ENCODE measurements at regions not wholly inside any gene's neighbourhood (a gene's known extent, or its start where the extent isn't known, plus 50 kb on each side); places are given as distances from the start of the nearest gene placed in this dataset.
A peak's percentile ranks its signal among the peaks of the same experiment; 100 is the strongest.

DNA sequence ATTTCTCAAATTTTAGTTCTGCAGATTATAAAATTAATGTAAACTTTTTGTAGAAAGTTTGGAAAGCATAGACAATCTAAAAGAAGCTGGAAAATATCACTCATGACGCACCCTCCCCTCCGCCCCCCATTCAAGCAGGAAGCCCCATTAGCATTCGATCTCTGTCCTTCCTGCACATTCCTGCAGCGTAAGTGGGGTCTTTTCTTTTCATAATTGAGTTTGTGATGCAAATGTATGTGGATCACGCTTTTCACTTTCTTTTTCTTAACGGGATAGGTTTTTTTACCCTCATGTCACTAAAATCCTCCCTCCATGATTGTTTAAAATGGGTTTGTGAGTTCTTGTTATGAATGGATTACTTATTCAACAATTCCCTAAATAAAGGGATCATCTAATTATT, 181.7 kb upstream of the HDAC4 start:
- ChIA-PET POLR2A (no interaction called here), CTCF (no interaction called here)
- intact Hi-C loops (cut with DNase I, micrococcal nuclease): no loop called here
- no peaks in the 10 kb centered on the region for H3K4me1 ChIP-seq (ENCODE audit: insufficient read depth, low read length)
- H3K27me3 Mint-ChIP-seq: no peaks in the 10 kb centered on the region
- H3K9me3 Mint-ChIP-seq: no peaks in the 10 kb centered on the region
- H3K4me3 ChIP-seq (ENCODE audit: low read length): no peak overlapping the region
- no peak overlapping the region for H3K27ac Mint-ChIP-seq
- H3K27me3 ChIP-seq (ENCODE audit: control insufficient read depth in 1 of 2, insufficient read depth in 2 of 2, low read length in 2 of 2): no peaks in the 10 kb centered on the region
- no peaks in the 10 kb centered on the region for H3K36me3 ChIP-seq (ENCODE audit: insufficient read depth, low read length)
- no peak overlapping the region for H3K27ac ChIP-seq (ENCODE audit: low read depth in 1 of 2, low read length in 2 of 2)
- no peaks in the 10 kb centered on the region for H3K4me1 Mint-ChIP-seq (ENCODE audit: low read depth)
- DNase-seq: no peak
- H3K9me3 ChIP-seq (ENCODE audit: control insufficient read depth in 1 of 2, insufficient read depth in 1 of 2, low read length in 2 of 2): peaks cover 0 to 5% of the 10 kb centered on the region in 2 experiments
- no peak for TF ChIP-seq CTCF (IDR thresholded peaks at IDR 0.05)
- H3K36me3 Mint-ChIP-seq (ENCODE audit: low read depth): no peaks in the 10 kb centered on the region
- no peak for ATAC-seq (ENCODE audit: poor library complexity)
- H3K4me3 Mint-ChIP-seq: no peak overlapping the region

DNA sequence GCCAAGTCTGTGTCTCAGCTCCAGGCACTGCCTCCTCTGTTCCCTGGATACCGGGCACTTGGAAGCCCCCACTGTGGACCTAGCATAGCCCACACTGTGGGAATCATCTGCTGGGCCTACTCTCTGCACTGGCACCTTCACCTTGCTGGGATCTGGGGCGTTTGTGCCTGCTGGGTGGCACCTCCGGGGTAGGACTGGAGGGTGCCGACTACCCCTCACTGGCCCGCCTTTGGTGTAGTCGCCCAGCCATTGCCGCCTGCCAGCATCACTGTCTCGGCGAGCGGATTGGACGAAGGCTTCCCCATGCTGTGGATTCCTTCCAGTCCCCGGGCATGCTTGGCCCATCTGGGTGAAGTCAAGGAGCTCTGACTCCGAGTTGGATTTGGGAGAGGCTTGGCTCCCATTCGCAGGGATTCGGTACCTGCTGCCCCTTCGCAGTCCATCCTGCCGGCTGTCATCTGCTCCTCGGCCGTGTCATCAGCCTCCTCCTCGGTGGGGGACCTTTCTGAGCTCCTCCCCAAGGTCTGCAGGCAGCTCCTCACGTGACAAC, 180.6 kb upstream of the HDAC4 start:
- CTCF ChIA-PET: no interaction called here
- Histone ChIP-seq H3K4me3 (ENCODE audit: low read length) (no peak overlapping the region), H3K4me1 (ENCODE audit: insufficient read depth, low read length) (no peaks in the 10 kb centered on the region), H3K27me3 (ENCODE audit: control insufficient read depth in 1 of 2, insufficient read depth in 2 of 2, low read length in 2 of 2) (no peaks in the 10 kb centered on the region), H3K27ac (ENCODE audit: low read depth in 1 of 2, low read length in 2 of 2) (no peak overlapping the region), H3K9me3 (ENCODE audit: control insufficient read depth in 1 of 2, insufficient read depth in 1 of 2, low read length in 2 of 2) (peaks cover 0 to 5% of the 10 kb centered on the region in 2 experiments), H3K36me3 (ENCODE audit: insufficient read depth, low read length) (no peaks in the 10 kb centered on the region)
- H3K27ac Mint-ChIP-seq: no peak overlapping the region
- DNase-seq (peak in 1 of 14 experiments; percentile 25), ATAC-seq (ENCODE audit: poor library complexity) (no peak)
- H3K4me3 Mint-ChIP-seq: no peak overlapping the region
- POLR2A ChIA-PET: no interaction called here
- H3K27me3 Mint-ChIP-seq: no peaks in the 10 kb centered on the region
- H3K36me3 Mint-ChIP-seq (ENCODE audit: low read depth): no peaks in the 10 kb centered on the region
- intact Hi-C loops (cut with DNase I, micrococcal nuclease): no loop called here
- TF ChIP-seq CTCF (IDR thresholded peaks at IDR 0.05): no peak
- no peaks in the 10 kb centered on the region for H3K4me1 Mint-ChIP-seq (ENCODE audit: low read depth)
- no peaks in the 10 kb centered on the region for H3K9me3 Mint-ChIP-seq

DNA sequence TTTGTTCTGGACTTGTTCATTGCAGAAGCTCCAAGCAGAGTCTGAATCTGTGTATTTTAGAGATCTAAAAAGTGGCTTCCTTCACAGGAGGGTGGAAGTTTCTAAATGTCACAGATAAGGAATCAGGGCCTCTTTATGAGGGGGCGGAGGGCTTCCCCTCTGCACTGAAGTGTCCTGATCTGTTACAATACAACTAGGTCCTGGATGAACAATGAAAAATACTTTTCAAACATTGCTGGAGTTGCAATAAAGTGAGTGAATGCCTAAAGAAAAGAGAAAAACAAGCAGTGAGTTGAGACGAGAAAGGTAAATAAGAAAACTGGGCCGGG, 179.3 kb upstream of the HDAC4 start:
- Histone ChIP-seq H3K27ac (ENCODE audit: low read depth in 1 of 2, low read length in 2 of 2) (no peak overlapping the region), H3K36me3 (ENCODE audit: insufficient read depth, low read length) (no peaks in the 10 kb centered on the region), H3K4me3 (ENCODE audit: low read length) (no peak overlapping the region), H3K27me3 (ENCODE audit: control insufficient read depth in 1 of 2, insufficient read depth in 2 of 2, low read length in 2 of 2) (no peaks in the 10 kb centered on the region), H3K4me1 (ENCODE audit: insufficient read depth, low read length) (no peaks in the 10 kb centered on the region), H3K9me3 (ENCODE audit: control insufficient read depth in 1 of 2, insufficient read depth in 1 of 2, low read length in 2 of 2) (peaks cover 0 to 17% of the 10 kb centered on the region in 2 experiments)
- Mint-ChIP-seq H3K4me3 (no peak overlapping the region), H3K4me1 (ENCODE audit: low read depth) (no peaks in the 10 kb centered on the region), H3K9me3 (no peaks in the 10 kb centered on the region), H3K27me3 (no peaks in the 10 kb centered on the region), H3K27ac (no peak overlapping the region), H3K36me3 (ENCODE audit: low read depth) (no peaks in the 10 kb centered on the region)
- CTCF ChIA-PET: no interaction called here
- TF ChIP-seq CTCF (IDR thresholded peaks at IDR 0.05): no peak
- POLR2A ChIA-PET: no interaction called here
- intact Hi-C loops (cut with DNase I, micrococcal nuclease): no loop called here
- no peak for ATAC-seq (ENCODE audit: poor library complexity)
- DNase-seq: no peak
